Loucy (cell line): ENCODE measurements at regions not wholly inside any gene's neighbourhood (a gene's known extent, or its start where the extent isn't known, plus 50 kb on each side); places are given as distances from the start of the nearest gene placed in this dataset.

ENCODE experiments used
- H2AFZ ChIP-seq: fragments of 200-600 bp; sonication (generic); 2 replicates; pipeline ENCODE4 v1.6.0; 2016; ENCODE audit warnings: antibody characterized with exemption, mild to moderate bottlenecking, low read length, moderate library complexity
- H3F3A ChIP-seq: fragments of 200-600 bp; 2 replicates; pipeline ENCODE4 v1.6.0; 2016; ENCODE audit warnings: antibody characterized with exemption, low read depth, mild to moderate bottlenecking
- H3K27me3 ChIP-seq: fragments of 200-600 bp; sonication (generic); 2 replicates; pipeline ENCODE4 v1.6.1; 2014; ENCODE audit warnings: low read length, mild to moderate bottlenecking; ENCODE audit not compliant: insufficient read depth, poor library complexity, severe bottlenecking
- H3K36me3 ChIP-seq: fragments of 200-600 bp; sonication (generic); 2 replicates; pipeline ENCODE4 v1.6.1; 2016; ENCODE audit warnings: low read length; ENCODE audit not compliant: insufficient read depth
- H3K4me1 ChIP-seq: fragments of 200-600 bp; sonication (generic); 2 replicates; pipeline ENCODE4 v1.5.1; 2014; ENCODE audit warnings: low read length, mild to moderate bottlenecking; ENCODE audit not compliant: insufficient read depth, poor library complexity, severe bottlenecking
- H3K4me2 ChIP-seq: fragments of 200-600 bp; sonication (generic); 2 replicates; pipeline ENCODE4 v1.6.0; 2014; ENCODE audit warnings: antibody characterized with exemption, low read length, low read depth, mild to moderate bottlenecking; ENCODE audit not compliant: poor library complexity, severe bottlenecking
- H3K4me3 ChIP-seq: fragments of 200-600 bp; sonication (generic); 2 replicates; pipeline ENCODE4 v1.5.1; 2014; ENCODE audit warnings: low read length, mild to moderate bottlenecking, mixed read lengths; ENCODE audit not compliant: poor library complexity, severe bottlenecking
- H3K79me2 ChIP-seq: fragments of 200-600 bp; sonication (generic); 2 replicates; pipeline ENCODE4 v1.6.1; 2014; ENCODE audit warnings: low read length; ENCODE audit not compliant: insufficient read depth
- H3K9ac ChIP-seq: fragments of 200-600 bp; sonication (generic); 2 replicates; pipeline ENCODE4 v1.6.0; 2014; ENCODE audit warnings: mild to moderate bottlenecking, low read depth, low read length, moderate library complexity; ENCODE audit not compliant: poor library complexity, severe bottlenecking
- H3K9me2 ChIP-seq: fragments of 200-600 bp; sonication (generic); replicated peaks from 2 replicates; pipeline ENCODE4 v1.6.1; 2016; ENCODE audit warnings: low read depth, low read length, mixed read lengths
- H3K9me3 ChIP-seq: fragments of 200-600 bp; sonication (generic); 2 replicates; pipeline ENCODE4 v1.6.1; 2014; ENCODE audit warnings: mild to moderate bottlenecking, antibody characterized with exemption, low read length, low read depth; ENCODE audit not compliant: insufficient read depth
- H4K20me1 ChIP-seq: fragments of 200-600 bp; sonication (generic); 2 replicates; pipeline ENCODE4 v1.6.0; 2014; ENCODE audit warnings: antibody characterized with exemption, low read length, mild to moderate bottlenecking; ENCODE audit not compliant: insufficient read depth, poor library complexity, severe bottlenecking
- EZH2phosphoT487 ChIP-seq: fragments of 200-600 bp; IDR thresholded peaks from 2 replicates; pipeline ENCODE4 v1.6.1; 2018; ENCODE audit warnings: antibody characterized with exemption, mild to moderate bottlenecking, moderate library complexity, borderline replicate concordance
- TF ChIP-seq, protein P1 (sequence below): fragments of 200-600 bp; sonication (generic); conservative IDR thresholded peaks from 2 replicates; pipeline ENCODE4 v1.5.1; 2014; ENCODE audit warnings: mild to moderate bottlenecking, antibody characterized with exemption, low read length

DNA sequence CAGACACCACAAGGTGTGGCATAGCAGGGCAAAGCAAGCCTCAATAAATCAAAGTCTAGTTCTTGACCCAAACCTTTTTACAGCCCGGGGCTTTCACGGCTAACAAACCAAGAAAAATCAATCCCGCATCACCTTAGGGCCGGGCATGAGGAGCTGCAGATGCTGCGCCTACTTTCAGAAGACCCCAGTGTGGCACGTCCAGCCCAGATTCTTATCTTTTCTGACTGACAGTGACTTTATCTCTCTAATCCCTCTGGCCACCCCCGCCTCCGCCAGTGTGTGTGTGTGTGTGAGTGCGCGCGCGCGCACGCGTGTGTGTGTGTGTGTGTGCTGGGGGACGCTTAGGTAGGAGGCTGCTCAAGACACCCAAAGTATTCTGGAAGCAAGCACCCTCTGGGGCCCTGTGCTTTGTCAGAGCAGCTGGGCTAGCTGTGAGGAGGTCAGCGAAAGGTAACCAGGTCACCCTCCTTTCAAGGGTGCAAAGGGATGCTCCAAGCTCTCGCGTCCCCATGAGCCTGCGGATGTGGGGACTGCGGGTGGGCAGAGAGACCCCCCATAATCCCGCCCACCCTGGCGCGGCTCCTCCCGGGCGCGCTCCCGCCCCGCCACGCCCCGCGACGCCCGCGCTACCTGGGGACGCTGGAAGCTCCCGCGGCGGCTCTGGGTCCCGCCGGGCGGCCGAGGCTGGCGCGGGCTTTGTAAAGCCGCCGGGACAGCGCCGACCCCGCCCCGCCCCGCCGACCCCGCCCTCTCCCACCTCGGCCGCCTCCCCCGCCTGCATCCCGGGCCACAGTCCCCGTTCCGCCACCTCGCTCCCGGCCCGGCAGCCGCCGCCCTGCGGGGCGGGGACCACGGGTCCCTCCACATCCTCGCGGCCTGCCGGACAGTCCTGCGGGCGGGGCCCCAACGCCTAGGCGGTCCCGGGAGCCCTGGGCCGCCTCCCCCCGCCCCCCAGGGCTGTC, 57.1 kb upstream of the RHOBTB1 start:
- Histone ChIP-seq H3K79me2 (no peaks in the 10 kb centered on the region), H3K4me1 (no peaks in the 10 kb centered on the region), H2AFZ (no peak overlapping the region), H3K9ac (no peak overlapping the region), H3K9me3 (no peaks in the 10 kb centered on the region), H3F3A (no peaks in the 10 kb centered on the region), H3K4me2 (no peak overlapping the region), H3K27me3 (no peaks in the 10 kb centered on the region), H3K36me3 (no peaks in the 10 kb centered on the region), H3K4me3 (no peak overlapping the region), H3K9me2 (no peaks in the 10 kb centered on the region), H4K20me1 (no peaks in the 10 kb centered on the region)
- TF ChIP-seq, protein P1, sequence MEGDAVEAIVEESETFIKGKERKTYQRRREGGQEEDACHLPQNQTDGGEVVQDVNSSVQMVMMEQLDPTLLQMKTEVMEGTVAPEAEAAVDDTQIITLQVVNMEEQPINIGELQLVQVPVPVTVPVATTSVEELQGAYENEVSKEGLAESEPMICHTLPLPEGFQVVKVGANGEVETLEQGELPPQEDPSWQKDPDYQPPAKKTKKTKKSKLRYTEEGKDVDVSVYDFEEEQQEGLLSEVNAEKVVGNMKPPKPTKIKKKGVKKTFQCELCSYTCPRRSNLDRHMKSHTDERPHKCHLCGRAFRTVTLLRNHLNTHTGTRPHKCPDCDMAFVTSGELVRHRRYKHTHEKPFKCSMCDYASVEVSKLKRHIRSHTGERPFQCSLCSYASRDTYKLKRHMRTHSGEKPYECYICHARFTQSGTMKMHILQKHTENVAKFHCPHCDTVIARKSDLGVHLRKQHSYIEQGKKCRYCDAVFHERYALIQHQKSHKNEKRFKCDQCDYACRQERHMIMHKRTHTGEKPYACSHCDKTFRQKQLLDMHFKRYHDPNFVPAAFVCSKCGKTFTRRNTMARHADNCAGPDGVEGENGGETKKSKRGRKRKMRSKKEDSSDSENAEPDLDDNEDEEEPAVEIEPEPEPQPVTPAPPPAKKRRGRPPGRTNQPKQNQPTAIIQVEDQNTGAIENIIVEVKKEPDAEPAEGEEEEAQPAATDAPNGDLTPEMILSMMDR: no peak
- TF ChIP-seq EZH2phosphoT487: no peak

DNA sequence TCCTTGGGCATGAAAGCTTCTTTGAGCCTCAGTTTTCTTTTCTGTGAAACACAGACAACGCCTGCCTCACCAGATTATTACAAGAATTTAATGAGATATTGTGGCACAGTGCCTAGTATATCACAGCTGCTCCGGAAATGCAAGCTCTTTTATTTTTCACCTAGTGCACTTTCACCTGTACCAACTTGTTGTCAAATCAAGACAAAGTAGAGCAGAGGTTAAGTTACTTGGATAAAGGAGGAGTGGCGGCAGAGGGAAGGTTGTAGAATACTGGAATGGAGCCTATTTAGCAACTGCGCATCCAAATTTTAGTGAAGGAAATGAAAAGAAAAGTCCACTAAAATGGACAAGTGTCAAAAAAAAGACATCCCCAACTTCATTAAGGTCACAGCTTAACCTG, 54.9 kb upstream of the RHOBTB1 start:
- Histone ChIP-seq H3K4me1 (no peaks in the 10 kb centered on the region), H2AFZ (no peak overlapping the region), H3K4me2 (no peak overlapping the region), H3K9me2 (no peaks in the 10 kb centered on the region), H3K36me3 (no peaks in the 10 kb centered on the region), H3F3A (no peaks in the 10 kb centered on the region), H3K4me3 (no peak overlapping the region), H4K20me1 (no peaks in the 10 kb centered on the region), H3K9ac (no peak overlapping the region), H3K27me3 (no peaks in the 10 kb centered on the region), H3K79me2 (no peaks in the 10 kb centered on the region), H3K9me3 (no peaks in the 10 kb centered on the region)
- TF ChIP-seq, protein P1: no peak
- TF ChIP-seq EZH2phosphoT487: no peak

DNA sequence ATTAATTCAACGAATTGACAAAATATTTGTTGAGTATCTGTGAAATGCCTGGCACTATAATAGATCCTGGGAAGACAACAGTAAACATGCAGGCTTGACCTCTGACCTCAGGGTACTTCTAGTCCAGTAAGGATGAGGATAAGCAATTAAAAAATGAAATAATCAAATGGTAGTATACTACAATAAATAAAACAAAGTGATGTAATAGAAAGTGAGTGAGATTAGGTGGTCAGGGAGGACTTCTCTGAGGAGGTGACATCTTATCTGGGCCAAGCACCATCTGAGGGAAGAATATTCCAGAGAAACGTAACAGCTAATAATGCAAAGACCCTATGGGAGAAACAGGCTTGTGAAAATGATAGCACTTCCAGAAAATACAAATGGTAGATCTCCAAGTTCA, 50.1 kb upstream of the RHOBTB1 start:
- Histone ChIP-seq H3K9ac (no peak overlapping the region), H3K27me3 (no peaks in the 10 kb centered on the region), H3K79me2 (no peaks in the 10 kb centered on the region), H3K9me3 (no peaks in the 10 kb centered on the region; the same call in 1 of the 2 replicates), H3K9me2 (no peaks in the 10 kb centered on the region), H3K36me3 (no peaks in the 10 kb centered on the region), H3F3A (no peaks in the 10 kb centered on the region), H4K20me1 (no peaks in the 10 kb centered on the region), H3K4me3 (no peak overlapping the region), H3K4me1 (no peaks in the 10 kb centered on the region), H2AFZ (no peak overlapping the region), H3K4me2 (no peak overlapping the region)
- TF ChIP-seq, protein P1: no peak
- TF ChIP-seq EZH2phosphoT487: no peak
